Upper lobe of left lung (tissue), 6 donors: ENCODE measurements at regions not wholly inside any gene's neighbourhood (a gene's known extent, or its start where the extent isn't known, plus 50 kb on each side); places are given as distances from the start of the nearest gene placed in this dataset.

Experiments used
- ATAC-seq, 2 donors: fragments of 200-7000 bp; cut with Tn5 transposase; one replicate each; pipeline ENCODE4 v1.9.1; 2022; ENCODE audit warnings: mild to moderate bottlenecking in 2 of 2, moderate library complexity in 2 of 2; ENCODE audit not compliant: low FRiP score in 2 of 2
- DNase-seq, 2 donors: peaks; one replicate each; pipeline ENCODE4 v3.0.0-alpha.2; 2019 to 2020
- H3K27ac ChIP-seq, 4 donors: fragments of 200-600 bp; sonication (generic); one replicate each; pipeline ENCODE4 v1.5.1; 2016 to 2019
- H3K27me3 ChIP-seq, 4 donors: fragments of 200-600 bp; sonication (generic); one replicate each; pipeline ENCODE4 v1.5.1; 2017 to 2019
- H3K36me3 ChIP-seq, 4 donors: fragments of 200-600 bp; sonication (generic); one replicate each; pipeline ENCODE4 v1.5.1; 2016 to 2019
- H3K4me1 ChIP-seq, 4 donors: fragments of 200-600 bp; sonication (generic); one replicate each; pipeline ENCODE4 v1.5.1; 2018 to 2019
- H3K4me3 ChIP-seq, 4 donors: fragments of 200-600 bp; sonication (generic); one replicate each; pipeline ENCODE4 v1.5.1; 2017 to 2019; ENCODE audit warnings: mild to moderate bottlenecking in 2 of 4, moderate library complexity in 1 of 4
- H3K9me3 ChIP-seq, 4 donors: fragments of 200-600 bp; sonication (generic); one replicate each; pipeline ENCODE4 v1.5.1; 2018 to 2019
- CTCF ChIP-seq, 6 experiments: fragments of 450-650 bp in 4 of 6; fragments of 200-600 bp in 2 of 6; sonication (generic) in 2 of 6; IDR thresholded peaks; one replicate each; pipeline ENCODE4 v1.5.1; 2016 to 2019; ENCODE audit warnings: antibody characterized with exemption in 6 of 6
- EP300 ChIP-seq, 4 donors: sonication (generic); formaldehyde crosslinking; IDR thresholded peaks; one replicate each; pipeline ENCODE4 v1.5.1; 2017; ENCODE audit warnings: antibody characterized with exemption in 4 of 4, control low read depth in 2 of 4
- POLR2A ChIP-seq, 4 donors: fragments of 450-650 bp; IDR thresholded peaks; one replicate each; pipeline ENCODE4 v1.5.1; 2016 to 2017; ENCODE audit warnings: antibody characterized with exemption in 4 of 4, mild to moderate bottlenecking in 2 of 4
- POLR2AphosphoS5 ChIP-seq, 2 donors: sonication (generic); formaldehyde crosslinking; IDR thresholded peaks; one replicate each; pipeline ENCODE4 v1.5.1; 2017; ENCODE audit warnings: antibody characterized with exemption in 2 of 2
- WGBS, 2 donors: methylation state at CpG; one replicate each; pipeline ENCODE4 v1.1.5; 2017 to 2018; 5-methylcytosine and 5-hydroxymethylcytosine counted together
- donor health status: DM: no; HTN: no; CAD: no; lungs with moderate emphysema.
- donor health status: DM: no; HTN: yes; CAD: no; lungs with severe emphysema.

- no peaks in the 10 kb centered on the region for H3K27me3 ChIP-seq
- DNase-seq = no peak
- no peak overlapping the region for H3K4me3 ChIP-seq
- no peaks in the 10 kb centered on the region for H3K36me3 ChIP-seq
- no peak overlapping the region for H3K27ac ChIP-seq
- TF ChIP-seq CTCF (IDR thresholded peaks at IDR 0.05) = no peak
- no peaks in the 10 kb centered on the region for H3K4me1 ChIP-seq
- no peaks in the 10 kb centered on the region for H3K9me3 ChIP-seq
- WGBS, 2 donors = 87 to 96% methylated on average over 5 to 6 of the region's 6 CpGs
- ATAC-seq = no peak
These were observed 66.6 kb downstream of the YIPF5 start for GRCh38 chr5:144103611-144104485.

- no peak for TF ChIP-seq POLR2AphosphoS5 (IDR thresholded peaks at IDR 0.05)
- TF ChIP-seq EP300 (IDR thresholded peaks at IDR 0.05) = no peak
- TF ChIP-seq POLR2A (IDR thresholded peaks at IDR 0.05) = no peak
- no peak for TF ChIP-seq CTCF (IDR thresholded peaks at IDR 0.05)
- no peak for ATAC-seq
- H3K4me1 ChIP-seq = no peaks in the 10 kb centered on the region
- H3K4me3 ChIP-seq = no peak overlapping the region
- no peak for DNase-seq
- H3K27me3 ChIP-seq = no peaks in the 10 kb centered on the region
- H3K36me3 ChIP-seq = no peaks in the 10 kb centered on the region
- no peaks in the 10 kb centered on the region for H3K9me3 ChIP-seq
- H3K27ac ChIP-seq = no peak overlapping the region
- WGBS, 2 donors = 70 to 73% methylated on average over 1 of the region's 1 CpG
These were observed 65.1 kb downstream of the YIPF5 start for GRCh38 chr5:144105371-144105770.

- no peak for TF ChIP-seq EP300 (IDR thresholded peaks at IDR 0.05)
- no peak for TF ChIP-seq CTCF (IDR thresholded peaks at IDR 0.05)
- TF ChIP-seq POLR2AphosphoS5 (IDR thresholded peaks at IDR 0.05) = no peak
- no peak for TF ChIP-seq POLR2A (IDR thresholded peaks at IDR 0.05)
- ATAC-seq = no peak
- no peak for DNase-seq
These were observed 62.3 kb downstream of the YIPF5 start for GRCh38 chr5:144108131-144108530.

More at GRCh38 chr5:144108131-144108530, 62.3 kb downstream of the YIPF5 start:
- H3K27ac ChIP-seq = no peak overlapping the region
- no peaks in the 10 kb centered on the region for H3K36me3 ChIP-seq
- H3K9me3 ChIP-seq = no peaks in the 10 kb centered on the region
- no peaks in the 10 kb centered on the region for H3K4me1 ChIP-seq
- no peaks in the 10 kb centered on the region for H3K27me3 ChIP-seq
- no peak overlapping the region for H3K4me3 ChIP-seq
